IMR-90 (cell line): ENCODE measurements at regions not wholly inside any gene's neighbourhood (a gene's known extent, or its start where the extent isn't known, plus 50 kb on each side); places are given as distances from the start of the nearest gene placed in this dataset.

ENCODE experiments used
- ATAC-seq: fragments of 200-7000 bp; cut with Tn5 transposase; 2 replicates; pipeline ENCODE4 v1.9.1; 2020; ENCODE audit warnings: low read depth, mild to moderate bottlenecking, moderate library complexity
- BruUV-seq: library from RNA; stranded (reverse); fragments of 400-500 nt; replicated peaks from 2 replicates; lab custom pipeline; 2021; lab: Mats Ljungman, UMichigan
- CTCF ChIA-PET: fragments of 300-600 bp; formaldehyde crosslinking; extraction: SDS; loops from one replicate; lab custom pipeline; 2021; ENCODE audit warnings: antibody characterized with exemption; lab: Yijun Ruan, JAX
- POLR2A ChIA-PET: fragments of 300-600 bp; sonication (Branson Sonifier 250); formaldehyde crosslinking; loops from one replicate; lab custom pipeline; 2022; ENCODE audit warnings: antibody characterized with exemption; ENCODE audit not compliant: unreplicated experiment; lab: Charles Lee
- DNase-seq: peaks from one replicate; pipeline ENCODE4 v3.0.0; 2013
- H2AFZ ChIP-seq: replicated peaks from 2 replicates; pipeline ENCODE3; 2013; ENCODE audit warnings: low read length, mild to moderate bottlenecking; ENCODE audit not compliant: poor library complexity
- H2AK5ac ChIP-seq: 2 replicates; pipeline ENCODE4 v1.6.1; 2013; ENCODE audit warnings: low read depth, low read length, inconsistent platforms
- H2AK9ac ChIP-seq: replicated peaks from 2 replicates; pipeline ENCODE3; 2013; ENCODE audit warnings: mild to moderate bottlenecking, low read depth, low read length, moderate library complexity; ENCODE audit not compliant: poor library complexity
- H2BK120ac ChIP-seq: 2 replicates; pipeline ENCODE4 v1.6.1; 2013; ENCODE audit warnings: low read depth, low read length, inconsistent platforms
- H2BK15ac ChIP-seq: 3 replicates; pipeline ENCODE4 v1.6.1; 2013; ENCODE audit warnings: low read depth, low read length, inconsistent platforms
- H2BK20ac ChIP-seq: 2 replicates; pipeline ENCODE4 v1.6.1; 2013; ENCODE audit warnings: low read depth, mild to moderate bottlenecking, inconsistent platforms, low read length, moderate library complexity
- H2BK5ac ChIP-seq: 2 replicates; pipeline ENCODE4 v1.6.1; 2013; ENCODE audit warnings: mild to moderate bottlenecking, low read depth, low read length, inconsistent platforms; ENCODE audit not compliant: poor library complexity, severe bottlenecking
- H3K14ac ChIP-seq: replicated peaks from 2 replicates; pipeline ENCODE4 v1.6.1; 2013; ENCODE audit warnings: low read depth, low read length, inconsistent platforms
- H3K18ac ChIP-seq: 2 replicates; pipeline ENCODE4 v1.6.1; 2013; ENCODE audit warnings: low read depth, low read length, control low read depth
- H3K23ac ChIP-seq: 2 replicates; pipeline ENCODE4 v1.6.1; 2013; ENCODE audit warnings: low read depth, low read length, inconsistent platforms
- H3K27ac ChIP-seq: 2 replicates; pipeline ENCODE4 v1.5.1; 2013; ENCODE audit warnings: mild to moderate bottlenecking, control low read depth, low read length; ENCODE audit not compliant: insufficient read depth
- H3K27me3 ChIP-seq: 2 replicates; pipeline ENCODE4 v1.6.1; 2013; ENCODE audit warnings: low read length; ENCODE audit not compliant: control insufficient read depth, insufficient read depth
- H3K36me3 ChIP-seq: 2 replicates; pipeline ENCODE4 v1.6.1; 2013; ENCODE audit warnings: low read length, mixed read lengths; ENCODE audit not compliant: control insufficient read depth, insufficient read depth
- H3K4ac ChIP-seq: 2 replicates; pipeline ENCODE4 v1.6.1; 2013; ENCODE audit warnings: low read depth, low read length, inconsistent platforms
- H3K4me1 ChIP-seq: 2 replicates; pipeline ENCODE4 v1.6.1; 2013; ENCODE audit warnings: low read length, mixed read lengths; ENCODE audit not compliant: control insufficient read depth, insufficient read depth
- H3K4me2 ChIP-seq: 2 replicates; pipeline ENCODE4 v1.6.1; 2013; ENCODE audit warnings: low read depth, mild to moderate bottlenecking, control low read depth, low read length, moderate library complexity
- H3K4me3 ChIP-seq: 2 replicates; pipeline ENCODE4 v1.5.1; 2013; ENCODE audit warnings: low read depth, mild to moderate bottlenecking, control low read depth, low read length, moderate library complexity; ENCODE audit not compliant: insufficient read depth
- H3K56ac ChIP-seq: 2 replicates; pipeline ENCODE4 v1.6.1; 2013; ENCODE audit warnings: low read length, inconsistent platforms; ENCODE audit not compliant: insufficient read depth; ENCODE audit errors: extremely low read depth
- H3K79me1 ChIP-seq, 2 experiments: 2 replicates each; pipeline ENCODE4 v1.6.1; 2013; ENCODE audit warnings: low read length in 2 of 2, inconsistent platforms in 1 of 2, low read depth in 1 of 2
- H3K9ac ChIP-seq: 2 replicates; pipeline ENCODE4 v1.6.1; 2013; ENCODE audit warnings: low read depth, low read length, control low read depth
- H3K9me1 ChIP-seq: 2 replicates; pipeline ENCODE4 v1.6.1; 2013; ENCODE audit warnings: low read length, inconsistent platforms; ENCODE audit not compliant: insufficient read depth
- H3K9me3 ChIP-seq: 2 replicates; pipeline ENCODE4 v1.6.1; 2013; ENCODE audit warnings: low read length; ENCODE audit not compliant: control insufficient read depth, insufficient read depth
- H4K20me1 ChIP-seq: 2 replicates; pipeline ENCODE4 v1.6.1; 2013; ENCODE audit warnings: low read length, inconsistent platforms; ENCODE audit not compliant: insufficient read depth
- H4K5ac ChIP-seq: 2 replicates; pipeline ENCODE4 v1.6.1; 2013; ENCODE audit warnings: mild to moderate bottlenecking, low read depth, low read length, control low read depth
- H4K8ac ChIP-seq, 2 experiments: 2 replicates each; pipeline ENCODE4 v1.6.1; 2013; ENCODE audit warnings: low read depth in 2 of 2, low read length in 2 of 2, control low read depth in 1 of 2, inconsistent platforms in 1 of 2
- H4K91ac ChIP-seq: 2 replicates; pipeline ENCODE4 v1.6.1; 2013; ENCODE audit warnings: low read depth, low read length, inconsistent platforms; ENCODE audit not compliant: insufficient read depth
- CEBPB ChIP-seq: IDR thresholded peaks from 2 replicates; pipeline ENCODE4 v1.6.1; 2012; ENCODE audit warnings: low read depth, low read length, improper control_type of control experiment
- CHD1 ChIP-seq: IDR thresholded peaks from 2 replicates; pipeline ENCODE4 v1.6.1; 2012; ENCODE audit warnings: low read depth, low read length, improper control_type of control experiment
- ELK1 ChIP-seq: fragments of 150-350 bp; IDR thresholded peaks from 2 replicates; pipeline ENCODE4 v1.6.1; 2016; ENCODE audit warnings: low read depth, mild to moderate bottlenecking, low read length, moderate library complexity, borderline replicate concordance
- MAZ ChIP-seq: IDR thresholded peaks from 2 replicates; pipeline ENCODE4 v1.6.1; 2012; ENCODE audit warnings: low read depth, mild to moderate bottlenecking, low read length, improper control_type of control experiment, moderate library complexity, borderline replicate concordance
- POLR2A ChIP-seq: IDR thresholded peaks from 2 replicates; pipeline ENCODE4 v1.6.1; 2012; ENCODE audit warnings: mild to moderate bottlenecking, low read depth, low read length
- WGBS, 2 experiments: methylation state at CpG; one replicate each; pipeline versions ENCODE4 v1.1.5 to v1.1.7; 2013; ENCODE audit warnings: missing lambda C conversion rate in 2 of 2; ENCODE audit not compliant: insufficient read length in 1 of 2; ENCODE audit errors: extremely low coverage in 2 of 2; 5-methylcytosine and 5-hydroxymethylcytosine counted together
- dilution Hi-C: fragments of 300-500 bp; cut with HindIII; formaldehyde crosslinking; loops from one replicate; pipeline ENCODE4 v1.14.3; 2018; ENCODE audit warnings: low sequenced_read_pairs; ENCODE audit not compliant: unreplicated experiment
- in situ Hi-C: fragments of 300-500 bp; cut with MboI; formaldehyde crosslinking; loops from 3 replicates; pipeline ENCODE4 v1.14.3; 2019; ENCODE audit warnings: low sequenced_read_pairs, inconsistent platforms, mixed read lengths
- intact Hi-C: fragments of 100-400 bp; cut with micrococcal nuclease; formaldehyde crosslinking; loops from 2 replicates; pipeline ENCODE4 v1.10.0; 2022
- TF ChIP-seq, protein P1 (sequence below): conservative IDR thresholded peaks from 2 replicates; pipeline ENCODE4 v1.5.1; 2012; ENCODE audit warnings: mild to moderate bottlenecking, low read depth, low read length, improper control_type of control experiment

DNA sequence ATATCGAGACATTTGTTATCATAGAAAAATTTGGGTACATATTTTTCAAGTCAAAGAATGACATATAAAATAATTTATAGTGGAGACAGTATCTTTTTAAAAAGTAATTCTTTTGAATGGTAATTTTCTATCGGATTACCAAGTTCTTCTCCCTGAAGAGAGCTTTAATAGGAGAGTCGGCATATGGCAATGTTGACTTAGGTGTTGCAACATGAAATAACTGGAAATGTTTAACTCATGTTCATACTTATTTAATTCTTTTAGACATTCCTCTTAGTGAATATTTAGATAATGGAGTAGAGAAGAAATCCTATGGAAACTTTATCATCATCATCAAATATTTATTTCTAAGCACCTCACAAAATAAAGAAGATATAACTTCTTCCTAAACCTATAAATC, 118.2 kb upstream of the CTNND2 start:
- H3K14ac ChIP-seq, result no peak overlapping the region
- no peak overlapping the region for H2AK9ac ChIP-seq
- H3K4me3 ChIP-seq, result no peak overlapping the region
- H3K23ac ChIP-seq, result no peak overlapping the region
- in situ Hi-C loops, result no loop called here
- no peaks in the 10 kb centered on the region for H3K36me3 ChIP-seq
- no peak overlapping the region for H2BK15ac ChIP-seq
- no peak overlapping the region for H3K18ac ChIP-seq
- no peak overlapping the region for H2BK5ac ChIP-seq
- BruUV-seq, result no TSS peak
- H3K4ac ChIP-seq, result no peak overlapping the region
- H3K9me3 ChIP-seq, result no peaks in the 10 kb centered on the region
- H3K4me2 ChIP-seq, result no peak overlapping the region
- dilution Hi-C loops, result no loop called here
- WGBS, 2 experiments, result no CpG with 5 or more reads among the region's 3 CpGs
- H4K91ac ChIP-seq, result no peak overlapping the region
- H4K20me1 ChIP-seq, result no peaks in the 10 kb centered on the region
- no peak overlapping the region for H4K5ac ChIP-seq
- H3K79me1 ChIP-seq, result no peaks in the 10 kb centered on the region
- no peak overlapping the region for H3K27ac ChIP-seq
- H3K56ac ChIP-seq, result no peak overlapping the region
- no peaks in the 10 kb centered on the region for H3K4me1 ChIP-seq
- ATAC-seq (no peak), DNase-seq (no peak)
- no peak overlapping the region for H2AFZ ChIP-seq
- intact Hi-C loops, result loop anchor here (5.0 kb wide), 1 partner anchor 755 kb away; no protein-coding TSS in a partner anchor
- no peaks in the 10 kb centered on the region for H3K27me3 ChIP-seq
- H2AK5ac ChIP-seq, result no peak overlapping the region
- H3K9ac ChIP-seq, result no peak overlapping the region
- ChIA-PET CTCF (no interaction called here), POLR2A (no interaction called here)
- H4K8ac ChIP-seq, result no peak overlapping the region
- H3K9me1 ChIP-seq, result no peaks in the 10 kb centered on the region
- TF ChIP-seq MAZ (no peak), CHD1 (no peak), ELK1 (no peak), CEBPB (no peak), POLR2A (no peak)
- TF ChIP-seq, protein P1, sequence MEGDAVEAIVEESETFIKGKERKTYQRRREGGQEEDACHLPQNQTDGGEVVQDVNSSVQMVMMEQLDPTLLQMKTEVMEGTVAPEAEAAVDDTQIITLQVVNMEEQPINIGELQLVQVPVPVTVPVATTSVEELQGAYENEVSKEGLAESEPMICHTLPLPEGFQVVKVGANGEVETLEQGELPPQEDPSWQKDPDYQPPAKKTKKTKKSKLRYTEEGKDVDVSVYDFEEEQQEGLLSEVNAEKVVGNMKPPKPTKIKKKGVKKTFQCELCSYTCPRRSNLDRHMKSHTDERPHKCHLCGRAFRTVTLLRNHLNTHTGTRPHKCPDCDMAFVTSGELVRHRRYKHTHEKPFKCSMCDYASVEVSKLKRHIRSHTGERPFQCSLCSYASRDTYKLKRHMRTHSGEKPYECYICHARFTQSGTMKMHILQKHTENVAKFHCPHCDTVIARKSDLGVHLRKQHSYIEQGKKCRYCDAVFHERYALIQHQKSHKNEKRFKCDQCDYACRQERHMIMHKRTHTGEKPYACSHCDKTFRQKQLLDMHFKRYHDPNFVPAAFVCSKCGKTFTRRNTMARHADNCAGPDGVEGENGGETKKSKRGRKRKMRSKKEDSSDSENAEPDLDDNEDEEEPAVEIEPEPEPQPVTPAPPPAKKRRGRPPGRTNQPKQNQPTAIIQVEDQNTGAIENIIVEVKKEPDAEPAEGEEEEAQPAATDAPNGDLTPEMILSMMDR, result no peak
- no peak overlapping the region for H2BK20ac ChIP-seq
- no peak overlapping the region for H2BK120ac ChIP-seq
